ENCODE measurements at regions not wholly inside any gene's neighbourhood (a gene's known extent, or its start where the extent isn't known, plus 50 kb on each side); places are given as distances from the start of the nearest gene placed in this dataset.
A peak's percentile ranks its signal among the peaks of the same experiment; 100 is the strongest.
"Not testable (repeated sequence)": the region's sequence is repeated elsewhere in the genome, so short reads cannot be mapped to it uniquely, and the experiment has no call there.

DNA sequence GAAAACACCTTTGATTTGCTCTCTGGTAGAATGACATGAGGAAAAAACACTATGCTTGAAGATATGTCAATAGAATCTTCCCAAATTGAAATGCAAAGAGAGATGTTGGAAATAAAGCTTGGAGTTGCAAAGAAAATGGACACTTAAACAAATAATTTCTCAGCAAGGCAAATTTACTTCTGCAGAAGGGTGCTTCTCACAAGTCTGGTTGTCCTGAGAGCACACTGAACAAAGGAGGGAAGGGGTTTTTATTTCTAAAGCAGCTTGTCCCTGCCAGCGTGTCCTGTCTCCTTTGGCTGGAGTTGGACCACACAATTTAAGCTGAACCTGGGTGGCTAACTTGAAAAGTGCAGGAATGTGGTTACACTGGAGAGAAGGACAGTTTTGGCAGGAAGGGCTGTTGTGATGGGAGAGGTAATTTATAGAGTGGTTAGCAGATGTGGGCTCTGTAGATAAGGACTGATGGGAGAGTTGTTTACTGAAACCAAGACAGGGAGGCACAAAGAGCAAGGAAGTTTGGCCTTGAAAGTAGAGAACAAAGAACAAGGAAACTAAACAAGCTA, 454.6 kb upstream of the EYS start:
- DNase-seq = peak; percentile 1

DNA sequence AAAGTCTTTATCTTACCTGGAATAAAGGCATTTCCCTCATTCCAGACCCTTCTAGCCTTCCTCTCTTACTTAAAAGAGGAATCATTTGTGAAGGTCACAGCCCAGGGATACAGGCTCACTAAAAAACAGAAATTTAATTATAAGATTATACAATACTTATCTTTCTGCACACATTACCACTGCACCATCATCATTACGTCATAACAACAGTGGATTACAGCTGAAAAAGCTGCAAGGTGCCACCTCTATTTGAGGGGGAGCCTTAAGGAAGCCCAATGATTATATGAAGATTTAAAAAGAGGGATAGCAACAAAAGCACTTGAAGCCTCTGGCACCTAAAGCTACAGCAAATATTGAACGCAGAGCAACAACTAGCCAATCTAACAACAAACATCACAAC, 452.9 kb upstream of the EYS start:
- DNase-seq = no peak

DNA sequence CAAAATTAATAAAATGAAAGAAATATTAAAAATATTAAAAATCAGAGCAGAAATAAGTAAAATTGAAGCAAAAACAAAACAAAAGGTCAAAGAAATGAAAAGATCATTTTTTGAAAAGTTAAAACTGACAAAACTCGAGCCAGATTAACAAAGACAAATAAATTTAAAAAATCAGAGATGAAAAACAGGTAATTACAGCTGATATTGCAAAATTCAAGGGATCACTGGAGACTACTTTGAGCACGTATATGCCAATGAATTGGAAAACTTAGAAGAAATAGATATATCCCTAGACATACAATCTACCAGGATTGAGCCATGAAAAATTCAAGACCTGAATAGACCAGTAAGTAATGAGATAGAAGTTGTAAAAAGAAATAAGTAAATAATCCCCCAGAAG, 446.2 kb upstream of the EYS start:
- no peak for DNase-seq

DNA sequence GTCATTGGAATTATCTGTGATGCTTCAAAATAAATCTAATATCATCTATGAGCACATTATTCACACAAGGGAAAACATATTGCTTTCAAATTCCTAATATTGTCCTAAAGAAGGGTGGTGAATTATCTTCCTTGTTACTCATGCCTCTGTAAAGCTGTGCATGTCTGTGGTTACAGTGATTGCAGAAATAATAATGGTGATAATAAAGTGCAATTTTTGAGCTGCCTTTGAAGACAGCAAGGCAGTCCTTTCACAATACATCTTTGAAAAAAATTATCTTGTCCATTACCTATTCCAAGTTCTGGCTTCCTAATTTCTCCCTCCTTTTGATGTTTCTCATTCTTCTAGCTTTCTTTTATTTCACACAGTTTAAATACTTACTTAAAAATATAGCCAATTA, 442.1 kb upstream of the EYS start:
- DNase-seq = no peak

DNA sequence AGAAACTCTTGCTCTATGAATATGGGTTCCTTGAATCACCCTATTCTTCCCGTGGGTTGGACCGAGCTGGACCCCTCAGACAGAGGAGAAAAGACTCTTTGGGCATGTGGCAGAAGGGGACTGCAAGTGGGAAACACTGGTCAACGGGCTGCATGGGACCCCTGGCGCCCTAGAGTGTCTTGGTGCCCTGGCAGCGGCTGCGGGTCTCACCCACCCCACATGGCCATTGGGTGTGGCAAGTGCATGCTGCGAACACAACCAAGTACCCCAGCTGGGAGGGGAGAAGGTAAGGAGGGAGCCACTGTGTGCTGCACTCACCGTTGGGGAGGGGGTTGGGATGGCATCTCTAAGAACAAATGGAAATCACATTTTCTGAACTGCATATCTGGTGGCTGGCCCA, 438.8 kb upstream of the EYS start:
- DNase-seq = no peak

DNA sequence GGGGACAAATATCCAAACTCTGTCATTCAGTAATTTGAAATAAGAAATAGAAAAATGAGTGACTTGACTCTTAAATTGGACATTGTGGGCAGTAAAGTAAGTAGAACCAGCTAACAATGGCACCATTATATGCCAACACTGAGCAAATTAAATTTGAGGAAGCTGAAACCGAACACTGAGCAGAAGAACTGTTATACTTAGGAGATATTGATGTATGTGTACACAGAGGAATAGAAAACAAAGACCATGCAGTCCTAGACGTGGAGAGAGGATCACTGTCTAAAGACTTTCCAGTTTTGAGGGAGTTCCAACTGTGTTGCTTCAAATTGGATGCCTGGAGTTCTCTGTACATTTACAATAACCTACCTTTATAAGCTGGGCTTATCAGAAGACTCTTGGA, 427.0 kb upstream of the EYS start:
- no peak for DNase-seq

DNA sequence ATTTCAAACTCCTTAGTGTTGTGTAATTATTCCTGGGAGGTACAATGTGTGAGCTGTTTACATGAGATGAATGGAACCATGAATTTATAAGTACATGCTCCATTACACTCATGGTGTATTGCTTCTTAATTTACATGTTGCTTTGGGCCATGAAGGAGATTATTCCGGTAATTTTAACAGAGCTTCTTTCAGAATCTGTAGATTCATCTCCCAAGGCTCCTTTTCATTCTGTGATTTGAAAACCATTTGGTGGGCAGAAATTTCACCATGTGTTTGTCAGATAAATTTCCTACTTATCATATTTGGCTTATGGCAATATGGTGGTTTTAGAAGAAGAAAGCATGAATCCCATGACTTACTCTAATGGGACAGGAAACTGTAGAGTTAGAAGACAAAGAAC, 421.6 kb upstream of the EYS start:
- DNase-seq = no peak

DNA sequence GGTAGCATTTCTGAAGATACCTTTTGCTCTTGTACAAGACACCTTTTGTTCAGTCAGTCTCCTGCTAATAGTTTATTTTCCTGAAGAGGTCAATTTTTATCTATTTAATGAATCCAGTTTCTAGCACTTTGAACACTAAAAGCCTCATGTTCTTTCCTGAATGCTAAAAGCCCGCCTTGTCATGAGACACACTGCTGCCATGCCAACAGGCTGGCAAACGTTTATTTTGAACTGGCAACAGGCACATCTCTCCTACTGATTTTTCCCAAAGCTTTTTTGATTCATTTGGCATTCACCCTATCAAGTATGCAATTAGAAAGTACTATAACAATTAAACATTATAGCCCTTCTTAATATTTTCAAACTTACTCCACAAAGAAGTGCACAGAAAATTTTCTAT, 421.2 kb upstream of the EYS start:
- no peak for DNase-seq

DNA sequence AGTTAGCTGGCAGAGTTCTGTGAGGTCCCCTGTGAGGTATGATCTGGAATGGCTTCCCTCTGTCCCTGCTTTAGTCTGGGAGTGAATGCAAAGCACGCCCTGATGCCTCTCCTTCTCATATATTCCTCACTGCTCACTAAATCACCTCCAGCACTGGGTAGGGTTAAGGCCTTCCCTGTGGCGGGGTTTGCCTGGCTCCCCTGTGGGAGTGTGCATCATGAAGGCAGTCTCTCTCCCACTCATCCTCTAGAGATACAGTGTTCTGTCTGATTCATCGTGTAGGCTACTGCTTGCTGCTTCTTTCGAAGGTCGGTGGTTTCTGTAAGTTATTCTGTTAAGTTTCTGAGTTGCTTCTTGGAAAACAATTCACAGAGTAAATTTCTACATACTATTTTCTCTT, 420.0 kb upstream of the EYS start:
- no peak for DNase-seq

DNA sequence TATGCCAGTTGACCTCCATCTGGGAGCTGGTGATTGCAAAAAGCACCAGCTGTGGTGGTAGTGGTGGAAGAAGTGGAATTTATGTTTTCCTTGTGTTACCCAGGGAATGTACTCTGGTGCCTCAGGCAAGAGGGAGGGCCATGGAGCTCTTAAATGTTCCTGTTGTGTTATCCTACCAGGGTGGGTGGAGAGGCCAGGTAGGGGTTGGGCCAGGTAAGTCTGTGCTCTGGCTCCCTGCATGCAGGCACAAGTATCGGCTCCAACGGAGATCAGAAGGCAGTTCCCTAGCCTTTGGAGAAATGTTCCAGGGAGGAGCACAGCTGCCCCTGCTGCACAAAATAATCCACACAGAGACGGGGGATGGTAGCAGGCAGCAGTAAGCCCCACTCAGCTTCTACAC, 419.3 kb upstream of the EYS start:
- DNase-seq = no peak

DNA sequence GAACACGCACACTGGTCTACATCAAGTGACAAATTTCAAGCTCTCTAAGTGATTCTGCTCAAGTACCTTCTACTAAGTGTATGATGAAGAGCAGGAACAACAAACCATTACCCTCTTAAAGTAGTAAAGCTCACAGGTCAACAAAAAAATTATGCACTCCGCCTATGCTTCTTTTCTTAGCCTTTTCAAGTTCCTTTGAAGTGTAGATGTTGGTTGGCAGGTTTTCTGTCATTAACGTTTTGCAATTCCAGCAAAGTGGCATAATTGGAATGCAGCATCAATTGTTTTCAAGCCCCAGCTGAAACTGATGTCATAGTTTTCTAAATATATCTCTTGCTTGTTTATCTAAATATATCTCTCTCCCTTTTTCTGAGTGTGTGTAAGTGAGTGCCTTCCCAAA, 396.9 kb upstream of the EYS start:
- no peak for DNase-seq

DNA sequence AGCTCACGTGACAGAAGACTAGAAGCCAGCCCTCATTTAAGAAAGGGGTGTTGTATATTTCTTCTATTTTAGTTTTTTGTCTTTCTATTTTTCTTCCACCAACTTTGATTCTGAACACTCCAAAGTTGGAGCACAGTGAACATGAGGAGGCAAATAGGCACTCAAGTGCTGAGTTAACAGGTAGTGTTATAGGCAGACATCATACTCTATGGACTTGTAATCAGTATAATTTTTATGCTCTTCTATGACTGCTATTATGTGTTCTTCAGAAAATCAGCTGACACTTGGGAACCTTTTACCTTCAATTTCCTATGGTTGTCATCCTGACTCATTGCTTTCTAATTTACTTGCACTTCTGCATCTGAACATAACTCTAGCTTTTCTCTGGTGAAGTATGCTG, 396.3 kb upstream of the EYS start:
- no peak for DNase-seq

DNA sequence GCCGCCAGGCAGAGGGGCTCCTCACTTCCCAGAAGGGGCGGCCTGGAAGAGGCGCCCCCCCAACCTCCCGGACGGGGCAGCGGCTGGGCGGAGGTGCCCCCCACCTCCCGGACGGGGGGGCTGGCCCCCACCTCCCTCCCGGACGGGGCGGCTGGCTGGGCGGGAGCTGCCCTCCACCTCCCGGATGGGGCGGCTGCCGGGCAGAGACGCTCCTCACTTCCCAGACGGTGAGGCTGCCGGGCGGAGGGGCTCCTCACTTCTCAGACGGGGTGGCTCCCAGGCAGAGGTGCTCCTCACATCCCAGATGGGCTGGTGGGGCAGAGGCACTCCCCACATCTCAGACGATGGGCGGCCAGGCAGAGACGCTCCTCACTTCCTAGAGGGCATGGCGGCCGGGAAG, 389.7 kb upstream of the EYS start:
- no peak for DNase-seq

DNA sequence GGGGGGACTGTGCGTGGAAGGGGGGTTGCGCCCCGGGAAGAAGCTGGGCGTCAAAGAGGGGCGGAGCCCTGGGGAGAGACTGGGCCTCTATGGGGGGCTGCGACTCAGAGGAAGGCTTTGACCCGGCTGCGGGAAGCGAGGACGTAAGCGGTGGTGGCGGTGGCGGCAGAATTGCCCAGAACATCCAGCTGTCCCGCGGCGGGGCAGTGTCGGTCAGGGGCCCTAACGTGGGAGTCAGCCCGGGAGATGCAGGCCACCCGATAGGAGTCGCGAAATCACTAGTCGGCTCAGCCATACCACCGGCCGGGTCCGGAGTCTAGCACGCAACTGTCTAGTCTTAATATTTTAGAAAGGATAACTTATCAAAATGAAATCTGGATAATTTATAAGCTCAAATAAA, 387.6 kb upstream of the EYS start:
- no peak for DNase-seq

DNA sequence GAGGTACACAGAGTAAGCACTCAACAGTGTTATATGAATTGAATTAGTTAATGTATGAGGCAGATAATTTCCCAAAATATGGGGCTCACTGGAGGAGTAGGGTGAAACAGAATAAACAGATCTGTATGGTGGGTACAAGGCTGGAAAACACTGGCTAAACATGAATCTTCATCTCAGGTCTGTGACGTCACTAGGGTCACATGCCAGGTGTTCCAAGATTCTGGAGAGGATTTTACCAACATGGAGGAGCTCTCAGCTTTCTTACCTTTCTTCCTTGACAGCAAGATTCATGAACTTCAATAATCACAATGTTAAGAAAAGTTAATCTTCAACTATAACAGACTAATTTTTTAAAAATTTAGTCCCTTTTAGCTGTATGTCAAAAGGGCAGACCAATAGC, 385.3 kb upstream of the EYS start:
- DNase-seq = not testable (repeated sequence)

DNA sequence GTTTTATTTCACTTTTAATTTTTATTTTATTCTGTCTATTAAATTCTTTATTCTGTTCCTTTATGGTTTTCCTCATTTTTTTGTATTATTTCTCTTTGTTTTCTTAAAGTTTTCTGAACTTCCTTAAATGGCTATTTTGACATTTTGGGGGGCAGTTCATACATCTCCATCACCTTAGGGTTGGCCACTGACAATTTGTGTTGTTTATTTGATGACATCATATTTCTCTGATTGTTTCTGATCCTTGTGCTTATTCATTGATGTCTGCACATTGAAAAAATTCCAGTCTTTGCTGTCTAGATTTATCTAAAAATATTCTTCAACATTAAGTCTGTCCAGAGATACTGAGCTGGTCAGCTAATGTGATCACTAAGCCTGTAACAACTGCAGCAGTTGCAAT, 379.5 kb upstream of the EYS start:
- DNase-seq = no peak

DNA sequence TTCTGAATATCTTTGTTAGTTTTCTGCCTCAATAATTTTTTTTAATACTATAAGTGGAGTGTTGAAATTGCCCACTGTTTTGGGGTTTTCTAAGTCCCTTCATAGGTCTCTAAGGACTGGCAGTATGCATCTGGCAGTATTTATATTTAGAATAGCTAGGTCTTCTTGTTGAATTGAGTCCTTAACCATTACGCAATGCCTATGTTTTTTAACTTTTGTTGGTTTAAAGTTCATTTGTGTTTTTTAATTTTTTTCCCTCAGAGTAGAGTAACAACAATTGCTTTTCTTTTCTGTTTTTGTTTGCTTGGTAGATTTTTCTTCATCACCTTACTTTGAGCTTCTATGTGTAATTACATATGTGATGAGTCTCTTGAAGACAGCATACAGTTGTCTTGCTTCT, 375.9 kb upstream of the EYS start:
- DNase-seq = no peak

DNA sequence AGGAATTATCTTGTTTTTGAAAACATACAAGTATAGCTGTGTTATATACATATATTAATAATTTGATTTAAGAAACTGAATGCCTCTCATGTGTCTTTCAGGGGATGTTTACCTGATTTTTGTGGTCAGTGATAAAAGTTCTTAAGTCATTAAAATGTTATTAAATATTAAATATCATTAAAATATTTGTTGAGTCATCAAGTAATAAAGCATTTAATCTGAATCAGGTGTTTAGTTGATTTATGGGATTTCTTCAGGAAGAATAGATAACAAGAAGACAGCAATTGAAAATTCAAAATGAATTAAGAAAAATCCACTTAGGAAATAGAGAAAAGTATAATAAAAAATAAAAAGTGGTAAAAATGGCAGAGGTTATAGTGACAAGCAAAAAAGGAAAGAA, 361.9 kb upstream of the EYS start:
- DNase-seq = no peak

DNA sequence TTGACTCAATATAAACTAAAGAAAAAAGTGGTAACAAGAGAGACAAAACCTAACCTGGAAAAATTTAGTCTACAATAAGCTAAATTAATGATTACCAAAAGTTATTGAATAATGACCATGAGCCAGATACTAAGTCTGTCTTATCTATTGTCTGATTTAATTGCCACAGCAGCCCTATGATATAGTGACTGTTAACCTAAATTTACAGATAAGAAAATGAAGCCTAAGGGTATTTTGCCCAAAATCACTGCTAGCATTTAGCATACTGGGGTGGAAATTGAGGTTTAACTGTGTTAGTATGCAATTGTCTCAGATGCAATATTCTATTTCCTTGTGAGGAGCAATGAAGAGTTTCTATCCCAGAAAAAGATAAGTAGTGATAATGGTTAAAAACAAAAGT, 361.0 kb upstream of the EYS start:
- no peak for DNase-seq

DNA sequence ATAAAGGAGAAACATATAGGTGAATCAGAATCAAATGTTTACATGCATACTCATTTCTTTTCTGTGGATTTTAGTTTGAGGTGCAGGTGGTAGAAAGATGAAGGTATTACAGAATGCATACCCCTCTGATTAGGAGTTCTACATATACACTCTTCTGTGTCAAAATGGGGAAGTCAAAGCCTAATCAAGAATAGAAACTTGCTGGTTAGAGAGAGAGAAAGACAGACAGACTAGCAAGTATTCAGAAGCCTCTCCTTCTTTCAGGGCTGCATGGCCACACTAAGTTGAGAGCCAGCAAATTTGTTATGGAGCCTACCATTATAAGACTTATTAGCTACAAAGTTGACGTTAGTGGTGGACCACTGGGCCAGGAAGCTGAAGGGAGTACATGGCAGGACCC, 358.3 kb upstream of the EYS start:
- no peak for DNase-seq

DNA sequence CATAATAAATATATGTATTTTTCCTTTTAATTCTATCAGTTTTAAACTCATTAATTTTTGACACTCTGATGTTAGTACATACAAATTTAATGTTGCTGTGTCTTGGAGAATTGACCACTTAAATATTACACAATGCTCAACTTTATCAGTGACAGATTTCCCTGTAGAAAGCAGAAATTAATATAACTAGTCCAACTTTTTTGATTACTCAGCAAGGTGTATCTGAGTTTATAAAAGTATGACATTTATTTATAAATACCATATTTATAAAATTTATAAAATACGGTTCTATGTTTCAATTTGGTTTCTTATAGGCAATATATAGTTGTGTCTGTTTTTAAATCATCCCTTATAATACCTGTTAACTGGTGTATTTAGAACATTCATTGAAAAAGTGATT, 350.0 kb upstream of the EYS start:
- DNase-seq = no peak

DNA sequence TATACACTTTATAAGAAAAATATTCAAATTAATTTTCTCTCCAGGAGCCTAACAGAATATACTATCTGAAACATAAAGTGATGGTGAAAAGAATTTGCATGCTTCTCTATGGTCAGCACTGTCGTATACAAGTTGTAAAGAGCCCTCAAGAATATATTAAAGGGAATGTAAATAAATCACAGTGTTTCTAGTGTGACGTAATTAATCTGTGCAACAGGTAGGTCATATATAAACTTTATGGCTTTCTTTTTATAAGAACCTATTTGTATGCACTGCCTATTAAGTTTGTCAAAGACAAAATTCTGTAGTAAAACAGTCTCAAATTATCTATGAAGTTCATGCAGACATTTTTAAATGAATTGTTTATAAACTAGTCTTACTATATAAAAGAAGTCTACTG, 347.9 kb upstream of the EYS start:
- DNase-seq = no peak

DNA sequence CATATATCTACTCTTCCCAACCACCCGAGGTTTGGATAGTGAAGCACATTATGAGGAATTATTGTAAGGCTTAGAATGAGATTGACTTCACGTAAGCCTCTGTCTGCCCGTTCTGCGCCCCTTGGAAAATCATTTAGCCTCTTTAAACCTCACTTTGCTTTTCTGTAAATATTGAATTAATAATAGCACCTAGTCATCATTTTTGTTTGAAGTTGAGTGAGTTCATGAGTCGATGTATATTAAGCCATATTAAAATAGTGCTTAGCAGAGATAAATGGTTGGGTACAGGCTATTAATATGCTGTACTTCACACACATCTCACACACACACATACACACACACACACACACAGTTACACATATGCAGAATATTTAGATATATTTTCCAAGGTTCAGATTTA, 344.8 kb upstream of the EYS start:
- DNase-seq = no peak

DNA sequence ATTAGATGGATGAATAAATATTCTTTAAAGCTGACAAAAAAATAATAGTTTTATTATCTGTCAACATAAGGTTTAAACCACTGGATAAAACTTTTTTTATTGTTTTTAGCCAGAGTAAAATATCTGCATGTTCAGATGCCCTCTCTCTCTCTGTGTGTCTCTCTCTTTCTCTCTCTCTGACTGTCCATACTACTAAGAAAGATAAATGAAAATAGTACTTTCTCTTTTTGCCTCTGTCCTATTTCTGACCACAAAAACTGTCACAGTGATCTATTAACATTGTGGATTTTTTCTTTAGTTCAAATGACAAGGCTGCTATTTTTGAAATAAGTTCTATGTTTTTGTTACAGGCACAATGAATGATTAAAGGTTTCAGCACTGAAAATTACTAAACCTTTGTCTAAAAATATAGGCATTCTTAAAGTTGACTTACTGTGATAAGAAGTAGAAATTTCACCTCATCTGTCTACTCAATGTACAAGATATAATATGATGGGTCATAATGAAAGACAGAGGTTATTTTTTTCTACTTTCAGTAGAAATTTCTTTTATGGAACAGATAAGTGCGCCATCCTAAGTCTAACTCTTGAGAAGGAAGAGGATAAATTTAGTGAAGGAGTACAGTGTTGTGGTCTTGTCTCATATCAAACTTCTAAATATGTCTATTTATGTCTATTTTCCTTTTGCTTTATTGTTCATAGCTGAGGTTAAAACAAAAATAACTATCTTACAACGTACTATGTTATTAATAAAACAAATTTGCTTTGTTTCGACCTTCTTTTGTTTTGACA, 341.9 kb upstream of the EYS start:
- no peak for DNase-seq

DNA sequence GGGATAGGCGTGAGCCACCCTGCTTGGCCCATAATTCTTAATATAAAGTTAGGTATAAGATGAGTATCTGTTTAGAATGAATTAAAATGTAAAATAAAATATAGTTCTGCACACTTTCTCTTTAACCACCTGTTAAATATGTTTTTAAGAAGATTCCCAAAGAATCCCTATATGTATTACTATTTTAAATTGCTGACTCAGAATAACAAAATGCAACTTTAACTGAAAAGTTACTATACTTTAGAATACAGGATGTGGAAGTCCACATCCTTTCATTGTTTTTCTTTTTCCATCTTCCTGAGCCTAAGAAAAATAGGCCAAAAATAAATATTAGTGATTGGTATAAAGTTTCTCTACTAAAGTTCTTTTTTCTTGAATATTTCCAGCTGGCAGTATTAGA, 325.6 kb upstream of the EYS start:
- no peak for DNase-seq

Measured in hematopoietic multipotent progenitor cell treated with erythropoietin and hydrocortisone succinate and interleukin-3 and kit ligand, for 6 days (in vitro differentiated cells).